ENCODE measurements at regions not wholly inside any gene's neighbourhood (a gene's known extent, or its start where the extent isn't known, plus 50 kb on each side); places are given as distances from the start of the nearest gene placed in this dataset.

- no peak for TF ChIP-seq CTCF (IDR thresholded peaks at IDR 0.05; ENCODE audit: insufficient read depth, low read length)
- no peak overlapping the region for H3K4me3 ChIP-seq (ENCODE audit: low read depth, low read length)
- DNase-seq (ENCODE audit: low read depth), result no peak
Observed at GRCh38 chr2:12382366-12382765, 334.4 kb upstream of the TRIB2 start.

- H3K4me3 ChIP-seq (ENCODE audit: low read depth, low read length), result no peak overlapping the region
- TF ChIP-seq CTCF (IDR thresholded peaks at IDR 0.05; ENCODE audit: insufficient read depth, low read length), result no peak
- DNase-seq (ENCODE audit: low read depth), result peak; percentile 62
Observed at GRCh38 chr2:12389344-12390045, 327.2 kb upstream of the TRIB2 start.

- peak; percentile 5 for DNase-seq (ENCODE audit: low read depth)
- H3K4me3 ChIP-seq (ENCODE audit: low read depth, low read length), result no peak overlapping the region
- TF ChIP-seq CTCF (IDR thresholded peaks at IDR 0.05; ENCODE audit: insufficient read depth, low read length), result no peak
Observed at GRCh38 chr2:12391116-12391515, 325.6 kb upstream of the TRIB2 start.

- TF ChIP-seq CTCF (IDR thresholded peaks at IDR 0.05; ENCODE audit: insufficient read depth, low read length), result no peak
- no peak overlapping the region for H3K4me3 ChIP-seq (ENCODE audit: low read depth, low read length)
- DNase-seq (ENCODE audit: low read depth), result no peak
Observed at GRCh38 chr2:12396699-12397098, 320.0 kb upstream of the TRIB2 start.

GRCh38 chr2:12397854-12398253 is 318.9 kb upstream of the TRIB2 start:
- no peak for DNase-seq (ENCODE audit: low read depth)
- no peak for TF ChIP-seq CTCF (IDR thresholded peaks at IDR 0.05; ENCODE audit: insufficient read depth, low read length)

GRCh38 chr2:12399240-12399639 is 317.5 kb upstream of the TRIB2 start:
- TF ChIP-seq CTCF (IDR thresholded peaks at IDR 0.05; ENCODE audit: insufficient read depth, low read length), result no peak
- no peak for DNase-seq (ENCODE audit: low read depth)
- no peak overlapping the region for H3K4me3 ChIP-seq (ENCODE audit: low read depth, low read length)

More at GRCh38 chr2:12397854-12398253, 318.9 kb upstream of the TRIB2 start:
- H3K4me3 ChIP-seq (ENCODE audit: low read depth, low read length), result no peak overlapping the region

- no peak for TF ChIP-seq CTCF (IDR thresholded peaks at IDR 0.05; ENCODE audit: insufficient read depth, low read length)
- H3K4me3 ChIP-seq (ENCODE audit: low read depth, low read length), result no peak overlapping the region
- DNase-seq (ENCODE audit: low read depth), result no peak
Observed at GRCh38 chr2:12400543-12400942, 316.2 kb upstream of the TRIB2 start.
